ENCODE measurements at regions not wholly inside any gene's neighbourhood (a gene's known extent, or its start where the extent isn't known, plus 50 kb on each side); places are given as distances from the start of the nearest gene placed in this dataset.
A peak's percentile ranks its signal among the peaks of the same experiment; 100 is the strongest.

GRCh38 chr7:25719190-25719896, 432.7 kb upstream of the NFE2L3 start:
- FAIRE-seq (no peak), DNase-seq (ENCODE audit: insufficient read length, low spot score) (no peak)
- TF ChIP-seq, protein P1, sequence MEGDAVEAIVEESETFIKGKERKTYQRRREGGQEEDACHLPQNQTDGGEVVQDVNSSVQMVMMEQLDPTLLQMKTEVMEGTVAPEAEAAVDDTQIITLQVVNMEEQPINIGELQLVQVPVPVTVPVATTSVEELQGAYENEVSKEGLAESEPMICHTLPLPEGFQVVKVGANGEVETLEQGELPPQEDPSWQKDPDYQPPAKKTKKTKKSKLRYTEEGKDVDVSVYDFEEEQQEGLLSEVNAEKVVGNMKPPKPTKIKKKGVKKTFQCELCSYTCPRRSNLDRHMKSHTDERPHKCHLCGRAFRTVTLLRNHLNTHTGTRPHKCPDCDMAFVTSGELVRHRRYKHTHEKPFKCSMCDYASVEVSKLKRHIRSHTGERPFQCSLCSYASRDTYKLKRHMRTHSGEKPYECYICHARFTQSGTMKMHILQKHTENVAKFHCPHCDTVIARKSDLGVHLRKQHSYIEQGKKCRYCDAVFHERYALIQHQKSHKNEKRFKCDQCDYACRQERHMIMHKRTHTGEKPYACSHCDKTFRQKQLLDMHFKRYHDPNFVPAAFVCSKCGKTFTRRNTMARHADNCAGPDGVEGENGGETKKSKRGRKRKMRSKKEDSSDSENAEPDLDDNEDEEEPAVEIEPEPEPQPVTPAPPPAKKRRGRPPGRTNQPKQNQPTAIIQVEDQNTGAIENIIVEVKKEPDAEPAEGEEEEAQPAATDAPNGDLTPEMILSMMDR (IDR thresholded peaks at IDR 0.05; ENCODE audit: insufficient read depth, missing control alignments), result no peak

DNA sequence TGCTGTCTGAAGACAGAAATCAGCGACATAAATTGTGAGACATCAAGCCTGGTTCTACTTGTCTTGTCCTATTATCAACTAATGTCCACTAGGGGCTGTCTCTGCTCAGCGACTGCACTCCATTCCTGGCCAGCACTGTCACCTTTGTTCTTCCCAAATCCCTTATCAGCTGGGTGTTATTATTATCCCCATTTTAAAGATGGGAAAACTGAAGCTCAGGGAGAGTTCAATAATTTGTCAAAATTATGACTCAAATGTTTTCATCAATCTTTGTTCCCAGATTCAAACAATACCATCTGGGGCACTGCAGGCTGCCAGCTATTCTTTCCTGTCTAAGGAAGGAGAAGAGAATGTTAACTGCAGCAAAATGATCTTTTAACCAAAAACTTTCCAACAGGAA, 431.6 kb upstream of the NFE2L3 start:
- no peak for DNase-seq (ENCODE audit: insufficient read length, low spot score)
- no peak for FAIRE-seq
- TF ChIP-seq, protein P1 (IDR thresholded peaks at IDR 0.05; ENCODE audit: insufficient read depth, missing control alignments), result peak; percentile 30

GRCh38 chr7:25722856-25723255, 429.1 kb upstream of the NFE2L3 start:
- DNase-seq (ENCODE audit: insufficient read length, low spot score), result no peak
- no peak for FAIRE-seq
- TF ChIP-seq, protein P1 (IDR thresholded peaks at IDR 0.05; ENCODE audit: insufficient read depth, missing control alignments), result no peak

DNA sequence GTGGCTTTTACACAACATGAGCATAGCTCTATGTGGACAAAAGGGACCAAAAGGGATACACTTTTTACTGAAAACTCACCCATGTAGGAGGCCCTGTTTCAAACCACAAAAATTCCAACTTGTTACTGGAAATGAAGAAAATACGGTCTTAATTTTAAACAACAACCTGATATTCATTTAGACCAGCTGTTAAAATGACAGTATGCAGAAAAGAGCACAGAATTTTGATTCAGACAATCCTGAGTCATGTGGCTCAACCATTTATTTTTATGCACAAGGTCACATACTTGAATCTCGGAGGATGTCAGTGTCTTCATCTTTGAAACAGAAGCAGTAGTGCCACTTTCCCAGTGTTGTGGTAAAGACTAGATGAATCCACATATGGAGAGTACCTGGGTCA, 426.5 kb upstream of the NFE2L3 start:
- TF ChIP-seq, protein P1 (IDR thresholded peaks at IDR 0.05; ENCODE audit: insufficient read depth, missing control alignments), result no peak
- FAIRE-seq (no peak), DNase-seq (ENCODE audit: insufficient read length, low spot score) (no peak)

DNA sequence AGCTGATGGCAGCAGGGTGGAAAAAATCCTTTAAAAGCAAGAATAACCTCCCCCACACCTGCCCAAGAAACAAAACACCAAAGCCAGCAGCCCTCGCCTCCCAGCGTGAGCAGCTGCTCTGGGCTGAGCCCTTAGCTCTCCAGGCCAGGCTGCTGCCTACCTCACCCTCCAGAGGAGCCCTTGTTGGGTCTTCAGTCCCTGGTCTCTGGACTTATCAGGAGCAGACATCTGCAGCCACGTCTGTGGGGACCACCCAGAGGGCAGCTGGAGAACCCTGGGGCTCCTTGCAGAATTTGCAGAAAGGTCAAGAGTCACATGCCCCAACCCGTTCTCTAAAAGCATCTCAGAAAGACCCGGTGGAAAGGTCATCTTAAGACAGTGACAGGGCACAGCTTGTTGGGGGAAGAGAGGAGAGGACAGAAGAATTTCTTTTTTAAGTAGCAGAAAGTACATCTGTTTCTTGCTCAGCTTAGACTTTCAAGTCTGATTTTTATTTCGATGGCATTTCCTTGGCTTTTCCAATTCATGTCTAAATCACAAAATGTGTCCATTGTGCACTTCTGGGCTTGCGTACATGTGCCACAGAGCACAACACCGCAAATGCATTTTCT, 425.7 kb upstream of the NFE2L3 start:
- TF ChIP-seq, protein P1 (IDR thresholded peaks at IDR 0.05; ENCODE audit: insufficient read depth, missing control alignments), result no peak
- DNase-seq (ENCODE audit: insufficient read length, low spot score) (no peak), FAIRE-seq (no peak)

DNA sequence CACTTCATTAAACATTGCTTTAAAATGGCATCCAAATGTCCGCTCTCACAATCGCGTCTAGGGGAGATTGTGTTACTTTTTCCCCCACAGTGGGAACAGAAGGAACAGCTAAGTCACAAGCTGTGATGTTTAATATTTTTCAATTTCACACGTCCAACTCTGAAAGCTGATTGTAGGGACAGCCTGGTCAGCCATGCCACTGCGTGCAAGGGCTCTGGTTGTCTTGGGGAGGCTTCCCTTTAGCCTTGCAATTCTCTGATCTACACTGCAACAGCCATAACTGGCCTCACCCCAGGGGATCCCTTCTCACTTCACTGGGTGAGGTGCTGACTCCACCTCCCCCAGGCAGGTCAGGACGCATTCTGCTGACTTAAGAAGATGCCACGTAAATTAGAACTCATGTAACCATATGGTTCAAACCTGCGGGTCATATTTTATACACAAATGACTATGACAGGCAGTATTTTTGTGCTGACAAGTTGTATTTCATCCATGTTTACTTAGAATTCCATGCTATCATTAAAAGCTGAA, 425.2 kb upstream of the NFE2L3 start:
- TF ChIP-seq, protein P1 (IDR thresholded peaks at IDR 0.05; ENCODE audit: insufficient read depth, missing control alignments), result no peak
- FAIRE-seq, result no peak
- DNase-seq (ENCODE audit: insufficient read length, low spot score), result no peak

GRCh38 chr7:25727446-25727845, 424.6 kb upstream of the NFE2L3 start:
- FAIRE-seq (no peak), DNase-seq (ENCODE audit: insufficient read length, low spot score) (no peak)
- TF ChIP-seq, protein P1 (IDR thresholded peaks at IDR 0.05; ENCODE audit: insufficient read depth, missing control alignments), result no peak

Data from D721Med (cell line).